ENCODE measurements at regions not wholly inside any gene's neighbourhood (a gene's known extent, or its start where the extent isn't known, plus 50 kb on each side); places are given as distances from the start of the nearest gene placed in this dataset.

DNA sequence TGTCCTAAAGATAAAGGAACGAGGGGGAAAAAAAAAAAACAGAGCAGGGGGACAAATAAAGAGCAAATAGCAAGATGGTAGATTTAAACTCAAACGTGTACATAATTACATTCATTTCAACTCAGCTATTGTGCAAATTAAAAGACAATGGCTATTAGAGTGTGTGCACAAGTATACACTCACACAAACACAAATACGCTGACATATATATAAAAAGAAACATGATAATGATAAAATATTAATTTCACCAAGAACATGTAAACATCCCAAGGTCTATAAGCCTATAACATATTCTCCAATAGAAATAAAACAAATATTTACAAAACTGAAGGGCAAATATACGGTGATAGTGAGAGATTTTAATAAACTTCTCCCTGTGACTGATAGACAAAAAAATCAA lies 1354.9 kb upstream of the GJE1 start:
- ChIA-PET CTCF (no interaction called here), POLR2A (no interaction called here)
- no peaks in the 10 kb centered on the region for H3K36me3 ChIP-seq (ENCODE audit: control insufficient read depth, insufficient read depth, low read length)
- DNase-seq, result no peak
- TF ChIP-seq, protein P1, sequence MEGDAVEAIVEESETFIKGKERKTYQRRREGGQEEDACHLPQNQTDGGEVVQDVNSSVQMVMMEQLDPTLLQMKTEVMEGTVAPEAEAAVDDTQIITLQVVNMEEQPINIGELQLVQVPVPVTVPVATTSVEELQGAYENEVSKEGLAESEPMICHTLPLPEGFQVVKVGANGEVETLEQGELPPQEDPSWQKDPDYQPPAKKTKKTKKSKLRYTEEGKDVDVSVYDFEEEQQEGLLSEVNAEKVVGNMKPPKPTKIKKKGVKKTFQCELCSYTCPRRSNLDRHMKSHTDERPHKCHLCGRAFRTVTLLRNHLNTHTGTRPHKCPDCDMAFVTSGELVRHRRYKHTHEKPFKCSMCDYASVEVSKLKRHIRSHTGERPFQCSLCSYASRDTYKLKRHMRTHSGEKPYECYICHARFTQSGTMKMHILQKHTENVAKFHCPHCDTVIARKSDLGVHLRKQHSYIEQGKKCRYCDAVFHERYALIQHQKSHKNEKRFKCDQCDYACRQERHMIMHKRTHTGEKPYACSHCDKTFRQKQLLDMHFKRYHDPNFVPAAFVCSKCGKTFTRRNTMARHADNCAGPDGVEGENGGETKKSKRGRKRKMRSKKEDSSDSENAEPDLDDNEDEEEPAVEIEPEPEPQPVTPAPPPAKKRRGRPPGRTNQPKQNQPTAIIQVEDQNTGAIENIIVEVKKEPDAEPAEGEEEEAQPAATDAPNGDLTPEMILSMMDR (IDR thresholded peaks at IDR 0.05; ENCODE audit: insufficient read depth in 1 of 2, low read depth in 1 of 2, low read length in 1 of 2, severe bottlenecking in 1 of 2, unreplicated experiment in 1 of 2), result no peak
- intact Hi-C loops (cut with micrococcal nuclease; ENCODE audit: unreplicated experiment), result no loop called here
- no peak overlapping the region for H3K4me3 Mint-ChIP-seq (ENCODE audit: unreplicated experiment)
- no peaks in the 10 kb centered on the region for H3K36me3 Mint-ChIP-seq (ENCODE audit: insufficient read depth, unreplicated experiment)
- no peaks in the 10 kb centered on the region; the same call in 1 of the 2 replicates for H3K9me3 ChIP-seq
- H3K4me1 Mint-ChIP-seq (ENCODE audit: low read depth, unreplicated experiment), result no peaks in the 10 kb centered on the region
- no peaks in the 10 kb centered on the region for H3K4me1 ChIP-seq
- BruUV-seq (replicated peaks), result no TSS peak
- no peaks in the 10 kb centered on the region for H3K27me3 ChIP-seq (replicated peaks; ENCODE audit: control insufficient read depth, insufficient read depth, low read length)
- H3K4me3 ChIP-seq (ENCODE audit: low read depth, low read length), result no peak overlapping the region
- H3K27me3 Mint-ChIP-seq (ENCODE audit: insufficient read depth, unreplicated experiment), result no peaks in the 10 kb centered on the region
- H3K27ac Mint-ChIP-seq (ENCODE audit: unreplicated experiment), result no peak overlapping the region
- H3K9me3 Mint-ChIP-seq (ENCODE audit: unreplicated experiment), result no peaks in the 10 kb centered on the region

- no peak for DNase-seq
- POLR2A ChIA-PET, result no interaction called here
- TF ChIP-seq, protein P1 (IDR thresholded peaks at IDR 0.05; ENCODE audit: insufficient read depth in 1 of 2, low read depth in 1 of 2, low read length in 1 of 2, severe bottlenecking in 1 of 2, unreplicated experiment in 1 of 2), result no peak
- H3K9me3 Mint-ChIP-seq (ENCODE audit: unreplicated experiment), result peaks cover 6% of the 10 kb centered on the region
- no TSS peak for BruUV-seq (replicated peaks)
- Histone ChIP-seq H3K36me3 (ENCODE audit: control insufficient read depth, insufficient read depth, low read length) (no peaks in the 10 kb centered on the region), H3K4me3 (ENCODE audit: low read depth, low read length) (no peak overlapping the region), H3K27me3 (replicated peaks; ENCODE audit: control insufficient read depth, insufficient read depth, low read length) (no peaks in the 10 kb centered on the region), H3K4me1 (no peaks in the 10 kb centered on the region), H3K9me3 (no peaks in the 10 kb centered on the region; the same call in 1 of the 2 replicates)
- CTCF ChIA-PET, result no interaction called here
- H3K27me3 Mint-ChIP-seq (ENCODE audit: insufficient read depth, unreplicated experiment), result no peaks in the 10 kb centered on the region
- H3K4me1 Mint-ChIP-seq (ENCODE audit: low read depth, unreplicated experiment), result no peaks in the 10 kb centered on the region
- H3K4me3 Mint-ChIP-seq (ENCODE audit: unreplicated experiment), result no peak overlapping the region
- no peaks in the 10 kb centered on the region for H3K36me3 Mint-ChIP-seq (ENCODE audit: insufficient read depth, unreplicated experiment)
- intact Hi-C loops (cut with micrococcal nuclease; ENCODE audit: unreplicated experiment), result no loop called here
- no peak overlapping the region for H3K27ac Mint-ChIP-seq (ENCODE audit: unreplicated experiment)
Observed at GRCh38 chr6:140775061-140775460, 1357.7 kb upstream of the GJE1 start.

DNA sequence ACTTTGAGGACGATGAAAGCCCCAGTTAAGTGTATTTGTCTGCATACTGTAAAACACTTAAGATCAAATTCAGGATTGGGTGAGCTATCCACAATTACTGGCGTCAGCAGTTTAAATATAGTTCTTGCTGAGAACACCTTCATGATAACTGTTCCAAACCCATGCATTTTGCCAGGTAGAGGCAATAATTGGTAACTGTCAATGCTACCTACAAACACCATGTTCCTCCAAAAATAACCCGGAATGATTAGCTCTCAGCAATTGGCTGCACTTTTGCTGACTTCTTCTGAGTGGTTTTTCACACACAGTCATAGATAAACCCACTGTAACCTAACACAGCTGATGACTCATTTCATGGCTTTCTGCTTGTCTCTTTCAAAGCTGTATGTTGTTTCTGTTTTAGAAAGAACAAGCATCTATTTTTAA lies 1358.6 kb upstream of the GJE1 start:
- H3K4me1 Mint-ChIP-seq (ENCODE audit: low read depth, unreplicated experiment), result no peaks in the 10 kb centered on the region
- no peaks in the 10 kb centered on the region for H3K36me3 Mint-ChIP-seq (ENCODE audit: insufficient read depth, unreplicated experiment)
- POLR2A ChIA-PET, result no interaction called here
- TF ChIP-seq, protein P1 (IDR thresholded peaks at IDR 0.05; ENCODE audit: insufficient read depth in 1 of 2, low read depth in 1 of 2, low read length in 1 of 2, severe bottlenecking in 1 of 2, unreplicated experiment in 1 of 2), result no peak
- no peaks in the 10 kb centered on the region for H3K27me3 ChIP-seq (replicated peaks; ENCODE audit: control insufficient read depth, insufficient read depth, low read length)
- H3K4me3 ChIP-seq (ENCODE audit: low read depth, low read length), result no peak overlapping the region
- BruUV-seq (replicated peaks), result no TSS peak
- peaks cover 14% of the 10 kb centered on the region for H3K9me3 Mint-ChIP-seq (ENCODE audit: unreplicated experiment)
- no peaks in the 10 kb centered on the region for H3K4me1 ChIP-seq
- no peaks in the 10 kb centered on the region for H3K36me3 ChIP-seq (ENCODE audit: control insufficient read depth, insufficient read depth, low read length)
- CTCF ChIA-PET, result no interaction called here
- H3K27ac Mint-ChIP-seq (ENCODE audit: unreplicated experiment), result no peak overlapping the region
- H3K9me3 ChIP-seq, result no peaks in the 10 kb centered on the region; the same call in 1 of the 2 replicates
- H3K4me3 Mint-ChIP-seq (ENCODE audit: unreplicated experiment), result no peak overlapping the region
- no peaks in the 10 kb centered on the region for H3K27me3 Mint-ChIP-seq (ENCODE audit: insufficient read depth, unreplicated experiment)
- intact Hi-C loops (cut with micrococcal nuclease; ENCODE audit: unreplicated experiment), result no loop called here
- no peak for DNase-seq
